Naive thymus-derived CD8-positive, alpha-beta T cell (primary cell): ENCODE measurements at regions not wholly inside any gene's neighbourhood (a gene's known extent, or its start where the extent isn't known, plus 50 kb on each side); places are given as distances from the start of the nearest gene placed in this dataset.
"Not testable (repeated sequence)": the region's sequence is repeated elsewhere in the genome, so short reads cannot be mapped to it uniquely, and the experiment has no call there.

Experiments used
- ATAC-seq, 2 donors: fragments of 150-1000 bp; cut with Tn5 transposase in 1 of 2; sonication (Bioruptor Pico), chemical (Tn5 transposase) in 1 of 2; 1 replicate in 1 of 2; 2 replicates in 1 of 2; pipeline ENCODE4 v1.10.0; 2021; ENCODE audit warnings: mild to moderate bottlenecking in 2 of 2, moderate library complexity in 2 of 2
- POLR2A ChIA-PET: fragments of 350-600 bp; sonication (Branson Sonifier 250); formaldehyde crosslinking; loops from one replicate; lab custom pipeline; 2021; ENCODE audit warnings: antibody characterized with exemption; lab: Charles Lee
- DNase-seq, 10 donors: peaks; one replicate each; pipeline versions ENCODE4 v3.0.0 to v3.0.0-alpha.2; 2020 to 2022
- H3K27ac Mint-ChIP-seq, 10 donors: one replicate each; pipeline ENCODE4 v1.8.0; 2020 to 2022; ENCODE audit warnings: mild to moderate bottlenecking in 10 of 10, mixed read lengths in 10 of 10, moderate library complexity in 4 of 10, inconsistent platforms in 1 of 10
- H3K27me3 Mint-ChIP-seq, 5 donors: one replicate each; pipeline ENCODE4 v1.8.0; 2021 to 2022; ENCODE audit warnings: mixed read lengths in 5 of 5
- H3K36me3 Mint-ChIP-seq, 3 donors: one replicate each; pipeline ENCODE4 v1.8.0; 2020 to 2022; ENCODE audit warnings: mixed read lengths in 3 of 3, mild to moderate bottlenecking in 2 of 3, inconsistent platforms in 1 of 3
- H3K4me1 Mint-ChIP-seq, 4 donors: one replicate each; pipeline ENCODE4 v1.8.0; 2021 to 2022; ENCODE audit warnings: mixed read lengths in 4 of 4
- H3K4me3 Mint-ChIP-seq, 10 donors: one replicate each; pipeline ENCODE4 v1.8.0; 2020 to 2022; ENCODE audit warnings: mild to moderate bottlenecking in 10 of 10, mixed read lengths in 10 of 10, moderate library complexity in 6 of 10, inconsistent platforms in 1 of 10
- H3K9me3 Mint-ChIP-seq, 9 donors: one replicate each; pipeline ENCODE4 v1.8.0; 2020 to 2022; ENCODE audit warnings: mixed read lengths in 9 of 9, mild to moderate bottlenecking in 3 of 9, inconsistent platforms in 1 of 9, moderate library complexity in 1 of 9

GRCh38 chr16:29191636-29192180, 206.9 kb downstream of the LAT start:
- ATAC-seq, DNase-seq, H3K4me3 Mint-ChIP-seq, H3K4me1 Mint-ChIP-seq, H3K27me3 Mint-ChIP-seq, H3K36me3 Mint-ChIP-seq, H3K9me3 Mint-ChIP-seq, POLR2A ChIA-PET: not testable (repeated sequence)
- H3K27ac Mint-ChIP-seq = peak overlapping the region in 1 of 10 donors; percentile 33

- H3K4me3 Mint-ChIP-seq, H3K4me1 Mint-ChIP-seq, POLR2A ChIA-PET, H3K27me3 Mint-ChIP-seq, H3K36me3 Mint-ChIP-seq, H3K27ac Mint-ChIP-seq, DNase-seq, H3K9me3 Mint-ChIP-seq, ATAC-seq: not testable (repeated sequence)
Measured at GRCh38 chr16:29190553-29191431, 205.9 kb downstream of the LAT start.

- H3K4me3 Mint-ChIP-seq, ATAC-seq, DNase-seq, H3K9me3 Mint-ChIP-seq, H3K36me3 Mint-ChIP-seq, H3K27me3 Mint-ChIP-seq, H3K4me1 Mint-ChIP-seq, POLR2A ChIA-PET: not testable (repeated sequence)
- H3K27ac Mint-ChIP-seq = peak overlapping the region in 1 of 10 donors; percentile 27
Measured at GRCh38 chr16:29188806-29189205, 204.0 kb downstream of the LAT start.

DNA sequence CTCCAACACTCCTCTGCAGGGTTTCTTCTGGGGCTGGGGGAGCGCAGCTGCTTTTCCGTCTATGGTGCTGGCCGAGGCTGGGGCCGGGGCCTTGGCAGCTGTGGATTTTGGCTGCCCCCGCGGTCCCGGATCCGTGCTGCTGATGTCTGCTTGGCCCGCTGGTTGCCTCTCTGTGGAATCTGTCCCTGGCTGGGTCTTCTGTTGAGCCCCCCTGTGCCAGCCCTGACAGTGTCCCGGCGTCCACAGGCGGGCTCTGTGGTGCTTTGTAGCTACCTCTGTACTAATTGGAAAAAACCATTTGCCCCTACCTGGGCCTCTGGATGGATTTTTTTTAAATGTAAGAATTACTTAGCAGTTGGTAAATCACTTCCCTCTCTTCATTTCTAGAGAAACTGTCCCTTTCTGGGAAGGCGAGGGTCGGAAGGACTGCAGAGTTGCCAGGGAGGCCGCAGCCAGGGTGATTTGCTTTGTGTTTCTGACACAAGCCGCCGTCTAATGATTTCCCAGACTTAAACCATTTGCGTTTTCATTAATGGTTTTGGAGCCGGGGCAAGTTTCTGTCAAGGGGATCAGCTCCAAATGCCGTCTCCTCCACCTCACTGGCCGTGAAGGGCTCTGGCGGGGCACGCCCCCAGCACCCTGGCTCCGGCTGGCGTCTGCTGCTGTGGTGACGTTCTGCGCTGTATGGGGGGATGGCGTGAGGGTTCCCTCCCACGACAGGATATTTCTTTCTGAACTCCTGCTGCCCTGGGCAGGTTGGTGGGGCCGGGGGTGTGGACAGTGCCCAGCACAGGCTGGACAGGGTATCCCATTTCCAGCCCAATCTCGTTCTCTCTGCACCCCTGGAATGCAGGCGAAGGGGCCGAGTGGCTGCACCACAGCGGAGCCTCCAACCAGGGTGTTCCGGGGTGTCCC, 201.7 kb downstream of the LAT start:
- H3K36me3 Mint-ChIP-seq, H3K9me3 Mint-ChIP-seq, DNase-seq, POLR2A ChIA-PET, H3K27me3 Mint-ChIP-seq, H3K4me3 Mint-ChIP-seq, H3K4me1 Mint-ChIP-seq, H3K27ac Mint-ChIP-seq, ATAC-seq: not testable (repeated sequence)

GRCh38 chr16:29185872-29186271, 201.0 kb downstream of the LAT start:
- POLR2A ChIA-PET, H3K36me3 Mint-ChIP-seq, H3K27me3 Mint-ChIP-seq, ATAC-seq, H3K9me3 Mint-ChIP-seq, H3K4me1 Mint-ChIP-seq, H3K4me3 Mint-ChIP-seq, DNase-seq: not testable (repeated sequence)
- H3K27ac Mint-ChIP-seq = peak overlapping the region in 5 of 10 donors; percentile 11 to 66 (median 59)

GRCh38 chr16:29184738-29185438, 200.0 kb downstream of the LAT start:
- ATAC-seq, H3K4me1 Mint-ChIP-seq, DNase-seq, POLR2A ChIA-PET, H3K9me3 Mint-ChIP-seq, H3K27me3 Mint-ChIP-seq, H3K36me3 Mint-ChIP-seq: not testable (repeated sequence)
- Mint-ChIP-seq H3K4me3 (peak overlapping the region in 1 of 10 donors; percentile 52), H3K27ac (peak overlapping the region in 5 of 10 donors; percentile 34 to 85 (median 59))

DNA sequence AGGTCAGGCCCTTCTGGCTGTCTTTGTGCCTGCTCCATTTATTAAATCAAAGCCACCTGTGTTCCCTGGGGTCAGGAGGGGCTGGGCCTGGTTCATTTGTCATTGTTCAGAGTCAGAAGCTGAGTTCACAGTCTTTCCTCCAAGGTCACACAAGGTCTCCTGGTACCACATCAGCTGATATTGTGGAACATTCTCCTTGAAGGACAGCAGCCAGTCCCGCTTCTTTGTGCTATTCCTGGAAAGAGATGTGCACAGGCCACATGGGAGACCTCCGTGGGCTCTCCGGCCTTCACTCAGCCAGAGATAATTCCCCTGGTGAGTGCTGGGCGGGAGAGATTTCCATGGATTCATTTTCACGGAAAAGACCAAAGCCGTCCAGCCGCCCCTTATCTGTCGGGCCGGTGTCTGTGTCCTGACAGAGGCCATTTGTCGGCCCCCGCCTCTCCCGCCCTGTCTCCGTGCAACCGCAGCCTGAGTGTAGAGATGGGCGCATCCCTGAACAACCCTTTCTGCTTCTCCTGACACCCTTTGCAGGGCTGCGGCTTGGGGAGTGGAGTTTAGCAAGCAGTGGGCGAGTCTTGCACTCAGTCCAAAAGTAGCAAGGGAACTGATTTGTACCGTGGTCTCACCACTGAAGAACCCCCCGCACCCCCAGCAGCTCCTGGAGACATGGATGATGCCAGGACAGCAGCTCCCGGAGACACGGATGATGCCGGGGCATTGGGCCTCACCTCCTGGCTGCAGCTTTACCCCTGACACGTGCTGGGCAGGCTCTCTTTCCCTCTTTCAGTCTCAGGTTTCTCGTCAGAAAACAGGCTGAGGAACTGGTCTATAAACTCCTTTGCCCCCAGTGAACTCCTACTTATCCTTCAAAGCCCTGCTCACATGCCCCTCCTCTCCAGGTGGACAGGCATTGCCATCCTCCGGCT, 198.4 kb downstream of the LAT start:
- POLR2A ChIA-PET, H3K9me3 Mint-ChIP-seq, H3K36me3 Mint-ChIP-seq, H3K4me1 Mint-ChIP-seq, H3K4me3 Mint-ChIP-seq, DNase-seq, ATAC-seq, H3K27me3 Mint-ChIP-seq: not testable (repeated sequence)
- H3K27ac Mint-ChIP-seq = peak overlapping the region in 1 of 10 donors; percentile 79

DNA sequence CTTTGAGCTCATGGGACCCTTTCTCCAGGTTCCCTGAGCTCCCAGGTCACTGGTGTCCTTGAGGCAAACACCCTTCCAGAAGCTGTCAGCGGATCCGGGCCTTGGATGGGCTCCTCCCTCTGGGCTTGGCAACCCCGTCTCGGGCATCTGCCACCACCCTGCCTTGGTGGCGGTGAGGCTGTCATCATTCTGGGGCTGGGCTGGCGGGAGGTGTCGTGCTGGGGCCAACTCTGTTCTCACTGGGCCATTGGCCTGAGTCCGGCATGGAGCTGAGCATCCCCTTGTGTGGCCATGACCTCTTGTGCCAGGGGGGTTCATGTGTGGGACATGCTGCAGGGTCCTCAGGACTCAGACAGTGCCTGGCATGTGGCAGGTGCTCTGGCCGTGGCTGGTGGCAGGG, 197.6 kb downstream of the LAT start:
- Mint-ChIP-seq H3K4me1 (no peaks in the 10 kb centered on the region), H3K36me3 (no peaks in the 10 kb centered on the region), H3K27me3 (no peaks in the 10 kb centered on the region), H3K9me3 (no peaks in the 10 kb centered on the region), H3K27ac (peak overlapping the region in 1 of 10 donors; percentile 89), H3K4me3 (no peak overlapping the region)
- POLR2A ChIA-PET = no interaction called here
- ATAC-seq (no peak), DNase-seq (no peak)

GRCh38 chr16:29181921-29182411, 197.1 kb downstream of the LAT start:
- H3K36me3 Mint-ChIP-seq, ATAC-seq, POLR2A ChIA-PET, H3K9me3 Mint-ChIP-seq, DNase-seq, H3K4me1 Mint-ChIP-seq, H3K4me3 Mint-ChIP-seq, H3K27me3 Mint-ChIP-seq: not testable (repeated sequence)
- peak overlapping the region in 2 of 10 donors; percentile 15 to 32 for H3K27ac Mint-ChIP-seq

GRCh38 chr16:29181254-29181780, 196.5 kb downstream of the LAT start:
- DNase-seq, ATAC-seq, H3K27me3 Mint-ChIP-seq, H3K4me1 Mint-ChIP-seq, H3K27ac Mint-ChIP-seq, POLR2A ChIA-PET, H3K9me3 Mint-ChIP-seq, H3K36me3 Mint-ChIP-seq, H3K4me3 Mint-ChIP-seq: not testable (repeated sequence)

GRCh38 chr16:29180206-29180600, 195.4 kb downstream of the LAT start:
- H3K4me1 Mint-ChIP-seq, ATAC-seq, H3K27ac Mint-ChIP-seq, H3K27me3 Mint-ChIP-seq, DNase-seq, H3K9me3 Mint-ChIP-seq, H3K36me3 Mint-ChIP-seq, H3K4me3 Mint-ChIP-seq, POLR2A ChIA-PET: not testable (repeated sequence)
